Chondrocyte (in vitro differentiated cells): ENCODE measurements at regions not wholly inside any gene's neighbourhood (a gene's known extent, or its start where the extent isn't known, plus 50 kb on each side); places are given as distances from the start of the nearest gene placed in this dataset.

Experiments used
- DNase-seq: peaks from one replicate; pipeline ENCODE4 v3.0.0; 2021; ENCODE audit warnings: mixed read lengths, low spot score
- H3K27ac Mint-ChIP-seq: one replicate; pipeline ENCODE4 v1.8.0; 2021; ENCODE audit warnings: mild to moderate bottlenecking, moderate library complexity, mixed read lengths; ENCODE audit not compliant: unreplicated experiment
- H3K27me3 Mint-ChIP-seq: 2 replicates; pipeline ENCODE4 v1.8.0; 2021; ENCODE audit warnings: low read depth, mixed read lengths
- H3K36me3 Mint-ChIP-seq: 2 replicates; pipeline ENCODE4 v1.8.0; 2021; ENCODE audit warnings: low read depth, mixed read lengths
- H3K4me1 Mint-ChIP-seq: 2 replicates; pipeline ENCODE4 v1.8.0; 2021; ENCODE audit warnings: low read depth, mild to moderate bottlenecking, mixed read lengths
- H3K4me3 Mint-ChIP-seq: one replicate; pipeline ENCODE4 v1.8.0; 2021; ENCODE audit warnings: mild to moderate bottlenecking, moderate library complexity, mixed read lengths; ENCODE audit not compliant: unreplicated experiment
- H3K9me3 Mint-ChIP-seq: 2 replicates; pipeline ENCODE4 v1.8.0; 2021; ENCODE audit warnings: low read depth, mixed read lengths
- CTCF ChIP-seq: fragments of 200-600 bp; sonication (generic); IDR thresholded peaks from 2 replicates; pipeline ENCODE4 v1.5.0; 2021; ENCODE audit warnings: antibody characterized with exemption, mild to moderate bottlenecking, moderate library complexity

- H3K4me1 Mint-ChIP-seq = peaks cover 39% of the 10 kb centered on the region
- no peaks in the 10 kb centered on the region for H3K36me3 Mint-ChIP-seq
- no peak overlapping the region for H3K4me3 Mint-ChIP-seq
- TF ChIP-seq CTCF = no peak
- H3K27ac Mint-ChIP-seq = no peak overlapping the region
- peaks cover 4% of the 10 kb centered on the region for H3K9me3 Mint-ChIP-seq
- peaks cover 3% of the 10 kb centered on the region for H3K27me3 Mint-ChIP-seq
- DNase-seq = no peak
Measured at GRCh38 chr10:129102906-129103693, 363.9 kb upstream of the MGMT start.

DNA sequence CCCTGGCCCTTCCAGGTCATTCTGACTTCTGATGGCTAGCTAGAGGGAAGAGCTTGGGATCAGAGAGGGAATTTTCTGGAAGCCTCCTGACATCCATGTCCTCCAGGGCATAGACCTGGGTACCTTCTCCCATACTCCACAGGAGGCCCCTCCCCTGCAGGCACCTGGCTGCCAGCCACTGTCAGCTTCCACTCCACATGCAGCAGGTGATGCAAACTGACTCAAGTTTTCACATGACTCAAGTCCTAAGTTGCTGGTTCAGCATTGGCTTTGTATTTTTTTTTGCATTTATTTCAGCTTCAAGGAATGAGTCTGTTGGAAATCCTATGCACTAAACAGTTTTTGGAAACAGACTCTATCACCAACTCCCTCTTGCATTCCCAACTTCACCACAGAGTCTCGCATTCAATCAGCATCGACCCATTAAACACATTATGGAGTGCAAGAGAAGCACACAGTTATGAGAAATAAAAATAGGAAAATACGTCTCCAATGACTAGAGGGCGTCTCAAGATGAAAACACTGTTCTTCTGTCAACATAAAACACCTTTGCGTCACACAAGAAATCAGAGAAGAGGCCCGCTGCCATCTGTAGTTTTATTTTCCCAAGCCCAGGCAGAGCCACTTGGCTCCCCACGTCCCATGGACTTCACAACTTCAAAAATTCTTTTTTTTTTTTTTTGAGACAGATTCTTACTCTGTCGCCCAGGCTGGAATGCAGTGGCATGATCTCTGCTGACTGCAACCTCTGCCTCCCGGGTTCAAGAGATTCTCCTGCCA is 362.6 kb upstream of the MGMT start:
- TF ChIP-seq CTCF = no peak
- H3K4me3 Mint-ChIP-seq = no peak overlapping the region
- peaks cover 9% of the 10 kb centered on the region for H3K27me3 Mint-ChIP-seq
- DNase-seq = no peak
- no peaks in the 10 kb centered on the region for H3K36me3 Mint-ChIP-seq
- peak overlapping the region; percentile 87 for H3K27ac Mint-ChIP-seq
- H3K4me1 Mint-ChIP-seq = peaks cover 37% of the 10 kb centered on the region
- H3K9me3 Mint-ChIP-seq = peaks cover 4% of the 10 kb centered on the region

DNA sequence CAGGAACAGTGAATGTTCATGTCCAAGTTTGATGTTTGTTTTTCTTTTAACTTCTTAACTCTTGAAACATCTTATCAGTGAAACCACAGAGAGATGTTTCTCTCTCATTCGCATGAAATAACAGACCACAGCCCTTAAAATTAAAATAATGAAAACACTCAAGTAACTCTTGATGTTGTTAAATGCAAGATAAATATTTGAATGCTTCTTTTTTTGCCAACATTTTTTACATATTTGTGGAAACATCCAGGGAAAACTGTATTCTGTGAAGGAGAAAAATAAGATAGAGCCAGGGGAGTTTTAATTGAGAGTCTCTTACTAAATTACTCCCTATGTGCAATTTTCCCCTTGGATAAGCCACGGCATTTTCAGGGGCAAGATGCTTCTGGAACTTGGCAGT is 361.8 kb upstream of the MGMT start:
- H3K36me3 Mint-ChIP-seq = no peaks in the 10 kb centered on the region
- peaks cover 10% of the 10 kb centered on the region for H3K27me3 Mint-ChIP-seq
- H3K27ac Mint-ChIP-seq = peak overlapping the region; percentile 87
- TF ChIP-seq CTCF = no peak
- peaks cover 4% of the 10 kb centered on the region for H3K9me3 Mint-ChIP-seq
- DNase-seq = no peak
- H3K4me3 Mint-ChIP-seq = no peak overlapping the region
- H3K4me1 Mint-ChIP-seq = peaks cover 37% of the 10 kb centered on the region

DNA sequence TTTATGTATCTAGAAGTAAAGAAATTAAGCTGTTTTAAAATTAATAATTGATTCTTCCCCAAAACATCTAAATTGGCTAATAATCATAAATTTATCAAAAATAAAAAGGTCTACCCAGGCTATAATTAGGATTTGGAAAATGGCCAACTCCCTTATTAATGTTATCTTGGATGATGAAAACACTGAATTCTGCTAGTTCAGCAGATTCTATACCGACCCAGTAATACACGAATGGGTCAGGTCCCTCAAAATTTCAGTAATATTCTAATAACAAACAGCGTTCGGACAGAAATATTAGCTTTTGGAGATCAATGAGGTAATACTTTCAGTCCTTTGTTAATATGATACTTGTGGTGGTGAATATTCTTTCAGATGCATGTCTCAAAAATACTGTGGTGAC is 360.7 kb upstream of the MGMT start:
- H3K9me3 Mint-ChIP-seq = peaks cover 4% of the 10 kb centered on the region
- DNase-seq = no peak
- TF ChIP-seq CTCF = no peak
- H3K4me1 Mint-ChIP-seq = peaks cover 37% of the 10 kb centered on the region
- H3K36me3 Mint-ChIP-seq = no peaks in the 10 kb centered on the region
- H3K4me3 Mint-ChIP-seq = no peak overlapping the region
- H3K27ac Mint-ChIP-seq = no peak overlapping the region
- H3K27me3 Mint-ChIP-seq = peaks cover 9% of the 10 kb centered on the region

DNA sequence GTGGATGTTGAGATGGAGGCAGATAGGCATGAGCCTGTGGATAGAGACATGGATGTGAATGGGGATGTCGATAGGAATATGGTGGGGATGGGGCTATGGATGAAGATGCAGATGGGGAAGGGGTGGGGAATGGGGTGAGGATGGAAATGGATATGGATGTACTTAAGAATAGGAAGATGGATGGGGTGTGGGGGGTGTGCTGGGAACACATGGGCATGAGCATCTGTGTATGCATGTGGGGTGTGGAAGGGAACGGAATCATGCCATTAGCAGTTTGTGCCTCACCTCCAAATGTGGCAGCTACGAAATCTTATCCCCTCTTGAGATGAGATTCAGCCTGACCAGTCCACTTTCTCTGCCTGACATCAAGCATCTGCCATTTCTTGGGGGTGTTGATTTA is 359.5 kb upstream of the MGMT start:
- Mint-ChIP-seq H3K36me3 (no peaks in the 10 kb centered on the region), H3K4me3 (no peak overlapping the region), H3K27me3 (peaks cover 11% of the 10 kb centered on the region), H3K4me1 (peaks cover 37% of the 10 kb centered on the region), H3K27ac (no peak overlapping the region), H3K9me3 (peaks cover 4% of the 10 kb centered on the region)
- no peak for DNase-seq
- no peak for TF ChIP-seq CTCF
